ENCODE measurements at regions not wholly inside any gene's neighbourhood (a gene's known extent, or its start where the extent isn't known, plus 50 kb on each side); places are given as distances from the start of the nearest gene placed in this dataset.

GRCh38 chr4:54843106-54843505 is 185.3 kb downstream of the KIT start:
- TF ChIP-seq EP300 (IDR thresholded peaks at IDR 0.05; ENCODE audit: borderline replicate concordance in 1 of 2, low read depth in 1 of 2, low read length in 1 of 2) (no peak), CTCF (IDR thresholded peaks at IDR 0.05) (no peak)
